ENCODE measurements at regions not wholly inside any gene's neighbourhood (a gene's known extent, or its start where the extent isn't known, plus 50 kb on each side); places are given as distances from the start of the nearest gene placed in this dataset.
"Not testable (repeated sequence)": the region's sequence is repeated elsewhere in the genome, so short reads cannot be mapped to it uniquely, and the experiment has no call there.

DNA sequence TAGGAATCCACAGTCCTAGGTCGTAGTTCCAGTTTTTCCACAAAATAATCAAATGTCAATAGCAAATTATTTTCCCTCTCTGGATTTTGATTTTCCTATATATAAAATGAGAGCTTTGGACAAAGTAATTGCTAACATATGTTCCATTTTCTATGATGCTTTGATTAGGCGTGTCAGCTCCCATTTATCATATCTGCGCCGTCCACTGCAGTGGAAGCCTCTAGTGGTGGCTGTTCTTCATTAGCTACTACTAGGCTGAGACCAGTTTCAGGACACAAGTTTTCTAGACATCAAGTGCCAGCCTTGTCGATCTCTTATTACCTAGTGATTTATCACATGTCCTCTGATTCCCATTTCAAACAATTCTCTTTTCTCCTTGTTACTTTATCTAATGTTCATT is 271.5 kb downstream of the TUSC7 start:
- DNase-seq (ENCODE audit: low read depth in 3 of 3, low spot score in 2 of 3) = no peak

DNA sequence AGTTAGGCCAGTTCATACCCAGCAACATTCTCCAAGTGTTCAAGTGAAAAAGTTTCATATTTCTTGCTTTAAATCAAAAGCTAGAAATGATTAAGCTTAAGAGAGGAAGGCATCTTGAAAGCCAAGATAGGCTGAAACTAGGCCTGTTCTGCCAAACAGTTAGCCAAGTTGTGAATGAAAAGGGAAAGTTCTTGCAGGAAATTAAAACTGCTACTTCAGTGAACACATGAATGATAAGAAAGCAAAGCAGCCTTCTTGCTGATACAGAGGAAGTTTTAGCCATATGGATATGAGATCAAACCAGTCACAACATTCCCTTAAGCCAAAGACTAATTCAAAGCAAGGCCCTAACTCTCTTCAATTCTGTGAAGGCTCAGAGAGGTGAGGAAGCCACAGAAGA is 274.7 kb downstream of the TUSC7 start:
- no peak for DNase-seq (ENCODE audit: low read depth in 3 of 3, low spot score in 2 of 3)

- no peak for DNase-seq (ENCODE audit: low read depth in 3 of 3, low spot score in 2 of 3)
Measured at GRCh38 chr3:116994351-116994879, 284.8 kb downstream of the TUSC7 start.

GRCh38 chr3:117003501-117003900 is 293.9 kb downstream of the TUSC7 start:
- no peak for DNase-seq (ENCODE audit: low read depth in 3 of 3, low spot score in 2 of 3)

DNA sequence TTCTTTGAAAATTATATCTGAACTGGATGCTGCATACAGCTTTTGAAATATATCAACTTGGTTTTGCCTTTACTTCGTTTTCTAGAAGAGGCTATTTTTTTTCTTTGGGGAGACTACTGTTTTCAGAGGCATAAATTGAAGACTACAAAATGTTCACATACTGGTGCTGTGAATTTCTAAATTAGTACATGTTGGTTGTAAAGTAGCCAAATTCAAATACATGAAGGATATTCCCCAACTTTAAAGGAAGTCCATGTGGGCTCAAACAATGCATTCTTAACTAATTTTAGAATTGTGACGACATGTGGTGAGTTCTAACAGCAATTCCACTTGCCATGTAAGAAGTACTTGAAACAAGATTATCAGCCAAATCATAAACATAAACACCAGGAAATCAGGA is 295.7 kb downstream of the TUSC7 start:
- DNase-seq (ENCODE audit: low read depth in 3 of 3, low spot score in 2 of 3) = no peak

DNA sequence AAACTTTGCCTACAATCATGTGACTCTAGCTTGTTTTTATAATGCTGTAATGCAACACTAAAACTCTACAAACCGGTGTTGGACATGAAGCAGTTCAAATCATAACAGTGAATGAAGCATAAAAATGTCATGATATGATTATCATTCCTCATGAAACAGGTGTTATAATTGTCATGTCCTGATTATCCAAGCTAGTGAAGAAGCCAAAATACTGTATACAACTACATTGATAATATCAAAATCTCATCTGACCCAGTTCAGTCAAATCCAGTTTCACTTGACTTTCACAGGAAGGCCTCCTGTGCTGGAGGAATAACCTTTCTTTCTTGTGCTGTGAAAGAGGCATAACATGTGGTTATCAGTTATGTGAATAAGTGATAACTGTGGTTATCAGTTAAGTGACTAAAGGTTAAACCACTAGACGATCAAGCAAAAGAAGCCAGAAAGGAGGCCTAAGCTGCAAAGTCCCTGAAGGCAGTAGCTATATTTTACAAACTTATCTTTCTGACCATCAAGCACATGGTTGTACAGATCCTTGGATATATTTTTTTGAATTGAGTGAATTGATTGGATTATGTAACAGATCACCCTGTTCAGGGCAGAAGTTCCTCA is 296.4 kb downstream of the TUSC7 start:
- DNase-seq (ENCODE audit: low read depth in 3 of 3, low spot score in 2 of 3) = no peak

DNA sequence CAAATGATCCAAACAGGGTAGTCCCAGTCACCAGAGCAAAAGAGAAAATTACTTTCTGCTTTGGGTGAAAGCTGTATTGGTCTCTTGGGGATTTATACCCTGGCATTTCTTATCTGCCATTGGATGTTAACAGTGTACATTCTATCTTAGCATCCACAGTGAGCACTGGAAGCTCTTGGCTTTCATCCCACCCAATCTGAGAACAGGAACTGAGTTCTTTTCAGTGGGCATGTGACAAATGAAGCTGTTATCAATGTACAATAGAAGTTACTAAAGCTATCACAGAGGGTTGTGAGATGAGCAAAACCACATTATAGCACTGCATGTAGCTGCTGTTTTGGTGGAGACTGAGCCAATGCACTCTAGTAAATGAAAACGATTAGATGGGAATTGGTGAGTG is 300.7 kb downstream of the TUSC7 start:
- DNase-seq (ENCODE audit: low read depth in 3 of 3, low spot score in 2 of 3) = no peak

DNA sequence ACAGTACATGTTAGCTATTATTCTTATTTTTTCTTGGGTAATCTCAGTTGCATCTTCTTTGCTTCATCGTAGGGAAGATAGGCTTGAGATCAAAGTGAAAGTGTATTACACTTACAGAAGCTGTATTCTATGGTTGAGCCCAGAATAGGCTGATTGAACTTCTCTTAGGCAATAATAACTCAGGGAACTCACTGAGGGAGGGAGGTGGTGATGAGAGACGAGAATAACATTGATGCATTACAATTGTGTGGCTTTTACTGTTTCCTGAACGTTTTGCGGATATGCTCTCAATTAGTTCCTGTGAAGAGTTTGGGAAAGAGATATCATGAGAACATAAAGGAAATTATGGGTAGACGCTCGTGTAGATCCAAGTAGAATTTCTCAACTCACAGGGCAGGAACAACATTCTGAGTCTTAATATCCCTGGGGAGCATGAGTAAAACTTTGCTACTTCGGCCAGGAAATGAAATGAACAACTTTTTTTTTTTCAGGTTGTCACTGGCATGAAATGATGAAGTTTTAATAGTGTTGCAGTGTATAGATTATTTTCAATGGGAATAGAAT is 302.2 kb downstream of the TUSC7 start:
- DNase-seq (ENCODE audit: low read depth in 3 of 3, low spot score in 2 of 3) = no peak

DNA sequence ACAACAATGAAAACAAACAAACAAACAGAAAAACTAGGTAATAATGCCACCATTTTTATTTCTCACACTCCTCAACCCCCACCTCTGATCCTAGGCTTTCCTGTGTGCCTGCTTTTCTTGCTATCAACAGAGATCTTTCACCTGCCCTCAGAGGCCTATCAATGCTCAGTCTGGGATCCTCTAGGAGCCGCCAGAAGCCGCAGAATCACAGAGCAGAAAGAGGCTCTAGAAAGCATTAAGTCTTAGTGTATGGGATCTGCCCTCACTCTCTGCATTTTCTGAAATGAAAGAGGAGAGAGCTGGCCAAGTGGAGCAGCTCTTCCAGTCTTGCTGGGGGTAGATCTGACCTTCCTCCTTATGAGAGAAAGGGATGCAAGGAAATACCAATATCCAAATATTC is 306.8 kb downstream of the TUSC7 start:
- no peak for DNase-seq (ENCODE audit: low read depth in 3 of 3, low spot score in 2 of 3)

DNA sequence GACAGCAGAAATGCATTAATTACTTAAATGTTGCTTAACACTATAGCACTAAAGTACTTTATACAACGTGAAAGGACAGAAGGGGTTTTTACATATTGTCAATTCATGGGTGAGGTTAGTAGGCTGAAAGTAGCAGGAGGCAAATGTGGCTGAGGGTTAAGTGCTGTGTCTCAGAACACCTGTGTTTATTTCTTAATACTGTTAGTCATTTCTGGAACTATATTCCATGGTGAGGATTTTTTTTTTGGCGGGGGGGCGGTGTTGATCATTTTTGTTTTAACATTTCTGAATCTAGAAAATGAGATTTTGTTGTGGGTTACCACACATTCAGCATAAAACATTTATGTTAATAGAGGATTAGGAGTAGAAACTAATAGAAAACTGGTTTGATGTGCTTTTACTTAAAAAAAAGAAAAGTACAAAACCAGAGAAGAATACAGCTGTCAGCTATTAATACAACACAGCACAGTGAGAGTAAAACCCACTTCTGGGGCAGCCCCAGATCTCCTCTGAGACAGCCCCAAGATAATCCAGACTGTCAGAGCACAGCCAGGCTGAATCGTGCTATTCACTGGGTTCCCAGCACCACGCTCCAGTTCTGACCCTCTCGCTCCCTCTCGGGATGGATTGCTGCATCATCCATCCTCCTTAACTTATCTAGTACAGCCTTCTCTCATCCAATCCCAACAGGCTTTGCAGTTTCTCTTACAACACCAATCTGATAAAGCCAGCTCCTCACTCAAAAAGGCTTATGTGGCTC is 307.7 kb downstream of the TUSC7 start:
- DNase-seq (ENCODE audit: low read depth in 3 of 3, low spot score in 2 of 3) = no peak

GRCh38 chr3:117018655-117019054 is 309.1 kb downstream of the TUSC7 start:
- DNase-seq (ENCODE audit: low read depth in 3 of 3, low spot score in 2 of 3) = no peak

- peak; percentile 41 to 55 (median 43) for DNase-seq (ENCODE audit: low read depth in 3 of 3, low spot score in 2 of 3)
Measured at GRCh38 chr3:117019082-117019713, 309.6 kb downstream of the TUSC7 start.

DNA sequence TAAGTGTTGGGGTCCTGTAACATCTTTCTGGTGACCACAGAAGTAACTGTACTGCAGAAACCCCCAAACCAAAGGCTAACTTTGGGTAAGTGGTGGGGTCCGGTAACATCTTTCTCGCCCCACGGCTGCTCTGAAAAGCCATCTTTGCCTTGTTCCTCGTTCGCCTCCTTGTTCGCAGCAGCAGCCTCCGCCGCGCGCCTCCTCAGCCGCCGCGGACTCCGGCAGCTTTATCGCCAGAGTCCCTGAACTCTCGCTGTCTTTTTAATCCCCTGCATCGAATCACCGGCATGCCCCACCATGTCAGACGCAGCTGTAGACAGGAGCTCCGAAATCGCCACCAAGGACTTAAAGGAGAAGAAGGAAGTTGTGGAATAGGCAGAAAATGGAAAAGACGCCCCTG is 316.8 kb downstream of the TUSC7 start:
- no peak for DNase-seq (ENCODE audit: low read depth in 3 of 3, low spot score in 2 of 3)

DNA sequence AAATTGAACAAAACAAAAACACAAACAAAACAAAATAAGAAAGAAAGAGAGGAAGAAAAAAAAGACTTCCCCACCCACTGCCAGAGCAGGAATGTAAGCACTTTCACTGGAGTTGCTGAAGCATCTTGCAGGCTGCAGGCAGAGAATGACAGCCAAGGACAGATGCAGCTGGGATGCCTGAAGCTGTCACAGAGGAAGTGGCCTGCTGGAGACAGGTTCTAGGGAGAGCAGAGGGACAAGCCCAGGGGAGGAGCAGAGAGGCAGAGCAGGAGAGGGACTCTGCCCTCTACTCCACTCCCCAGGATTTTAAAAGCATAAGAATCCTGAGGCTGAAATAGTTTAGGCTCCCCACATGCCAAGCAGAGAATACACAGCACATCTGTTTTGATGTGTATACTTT is 326.2 kb downstream of the TUSC7 start:
- no peak for DNase-seq (ENCODE audit: low read depth in 3 of 3, low spot score in 2 of 3)

DNA sequence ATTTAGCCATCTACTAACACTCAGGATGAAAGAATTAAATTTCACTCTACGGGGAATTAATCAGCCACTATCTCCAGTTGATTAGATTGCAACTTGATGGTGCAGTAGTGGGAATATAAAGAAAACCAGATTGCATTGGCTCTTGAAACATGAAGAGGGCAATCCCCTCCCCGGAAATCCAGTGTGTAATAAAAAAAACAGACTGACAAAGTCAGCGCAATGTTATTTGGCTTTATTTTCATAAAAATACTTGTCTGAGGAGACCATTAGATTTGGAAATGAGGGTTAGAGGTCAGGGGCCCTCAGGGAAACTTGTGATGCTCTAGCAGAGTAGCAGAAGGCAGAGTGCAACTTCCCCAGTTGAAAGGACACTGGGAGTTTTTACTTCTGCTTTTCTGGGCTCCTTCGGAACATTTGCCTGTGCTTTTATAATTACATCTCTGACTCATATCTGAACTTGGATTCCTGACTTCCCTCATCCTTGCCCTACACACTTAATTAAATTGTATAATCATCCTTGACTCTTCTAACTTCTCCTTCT is 326.8 kb downstream of the TUSC7 start:
- no peak for DNase-seq (ENCODE audit: low read depth in 3 of 3, low spot score in 2 of 3)

DNA sequence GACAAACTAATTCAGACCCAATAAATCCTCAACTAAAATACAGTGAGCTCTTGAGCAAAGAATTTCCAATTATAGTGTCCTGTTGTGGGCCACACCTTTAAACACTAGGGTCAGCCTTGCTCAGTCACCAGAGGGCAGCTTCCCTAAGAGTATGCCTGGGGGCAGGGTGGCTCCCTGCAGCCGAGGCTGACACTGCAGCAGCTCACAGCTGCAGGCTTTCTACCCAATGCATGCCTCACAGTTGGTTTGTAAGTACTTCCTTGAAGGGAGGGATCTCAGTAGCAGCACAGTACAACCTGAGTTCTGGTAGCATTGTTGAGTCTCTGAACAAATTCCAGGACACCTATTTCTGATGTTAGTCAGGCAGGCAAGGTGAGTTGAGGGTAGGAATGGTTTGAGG is 335.6 kb downstream of the TUSC7 start:
- no peak for DNase-seq (ENCODE audit: low read depth in 3 of 3, low spot score in 2 of 3)

DNA sequence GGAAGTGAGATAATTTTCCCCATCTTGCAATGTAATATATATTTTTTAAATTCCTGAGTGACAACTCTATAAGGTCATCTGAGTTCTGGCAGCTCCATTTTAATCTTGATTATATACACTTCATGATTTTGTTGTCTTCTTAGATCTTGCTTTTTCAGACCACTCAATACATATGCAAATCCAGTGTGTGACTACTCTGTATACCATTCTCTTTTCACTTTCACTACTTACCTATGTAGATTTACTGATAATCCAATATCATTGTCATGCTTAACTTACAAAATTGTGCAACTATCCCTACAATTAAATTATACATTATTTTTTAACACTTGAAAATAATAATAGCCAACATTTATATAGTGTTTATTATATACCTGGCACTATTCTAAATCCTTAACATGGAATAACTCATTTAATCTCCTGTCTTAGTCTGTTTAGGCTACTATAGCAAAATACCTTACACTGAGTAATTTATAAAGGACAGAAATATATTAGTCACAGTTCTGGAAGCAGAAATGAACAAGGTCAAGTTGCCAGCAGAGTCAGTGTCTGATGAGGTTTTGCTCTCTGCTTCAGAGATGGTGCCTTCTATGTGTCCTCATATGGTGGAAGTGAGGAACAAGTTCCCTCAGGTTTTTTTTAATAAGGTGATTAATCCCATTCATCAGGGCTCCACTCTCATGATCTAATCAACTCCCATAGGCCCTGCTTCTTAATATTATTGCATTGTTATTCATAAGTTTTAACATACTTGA is 338.5 kb downstream of the TUSC7 start:
- DNase-seq (ENCODE audit: low read depth in 3 of 3, low spot score in 2 of 3) = no peak

DNA sequence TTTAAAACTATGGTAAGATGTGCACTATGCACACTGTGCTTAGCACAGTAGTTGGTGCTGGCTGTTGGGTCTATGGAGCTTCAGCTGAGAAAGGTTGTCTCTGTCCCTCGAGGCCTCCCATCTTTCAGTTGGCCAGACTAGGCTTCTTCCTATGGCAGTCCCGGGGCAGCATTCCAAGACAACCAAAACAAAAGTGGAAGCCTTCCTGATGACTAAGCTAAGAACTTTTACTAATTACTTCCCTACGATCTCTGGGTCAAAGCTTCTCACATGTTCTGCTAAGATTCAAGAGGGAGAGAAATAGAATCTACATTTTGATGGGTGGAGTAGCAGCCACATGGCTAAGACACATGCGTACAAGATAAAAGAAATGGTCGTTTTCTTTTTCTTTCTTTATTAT is 342.8 kb downstream of the TUSC7 start:
- no peak for DNase-seq (ENCODE audit: low read depth in 3 of 3, low spot score in 2 of 3)

GRCh38 chr3:117054556-117054955 is 345.0 kb downstream of the TUSC7 start:
- DNase-seq (ENCODE audit: low read depth in 3 of 3, low spot score in 2 of 3) = no peak

GRCh38 chr3:117056946-117057345 is 347.4 kb downstream of the TUSC7 start:
- not testable (repeated sequence) for DNase-seq (ENCODE audit: low read depth in 3 of 3, low spot score in 2 of 3)

Measured in right renal cortex interstitium (tissue), 3 donors.